GM19099 (cell line): ENCODE measurements at regions not wholly inside any gene's neighbourhood (a gene's known extent, or its start where the extent isn't known, plus 50 kb on each side); places are given as distances from the start of the nearest gene placed in this dataset.

Experiments used
- POLR2A ChIP-seq: IDR thresholded peaks from 3 replicates; pipeline ENCODE4 v1.6.1; 2011; ENCODE audit warnings: low read depth; ENCODE audit not compliant: insufficient read length; ENCODE audit errors: extremely low read depth

DNA sequence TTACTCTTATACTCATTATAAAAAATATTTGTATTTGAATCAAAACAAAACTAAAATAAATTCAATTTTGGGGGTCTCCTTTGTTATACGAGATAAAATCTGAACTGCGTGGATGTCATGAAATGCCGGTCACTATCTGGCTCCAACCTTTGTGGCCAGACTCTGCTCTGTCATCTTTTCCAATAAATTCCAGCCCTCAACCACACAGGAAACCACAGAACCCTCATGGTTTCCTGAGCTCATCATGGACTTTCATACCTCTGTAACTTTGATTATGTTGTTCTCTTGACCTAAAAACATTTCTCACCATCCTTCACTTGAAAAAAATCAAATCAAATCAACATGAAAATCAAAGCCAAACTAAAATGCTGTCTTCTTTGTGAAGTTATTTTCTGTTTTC lies 724.7 kb downstream of the METTL4 start:
- no peak for TF ChIP-seq POLR2A

DNA sequence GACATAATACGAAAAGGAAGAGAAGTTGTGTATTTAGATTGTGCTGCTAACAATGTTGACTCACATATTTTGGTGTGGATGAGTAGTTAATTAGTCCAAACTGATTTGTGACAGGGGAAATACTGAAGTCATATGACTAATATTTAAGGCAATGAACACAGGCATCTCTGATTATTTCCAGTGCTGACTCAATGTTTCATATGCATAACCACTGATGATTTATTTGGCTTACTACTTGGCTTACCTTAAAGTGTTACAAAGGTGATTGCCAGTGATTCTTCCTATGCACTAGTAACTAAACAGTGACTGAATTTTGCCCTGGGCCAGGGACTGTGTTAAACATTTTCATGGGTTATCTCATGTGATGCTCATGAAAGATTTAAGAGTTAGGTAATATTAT lies 722.6 kb downstream of the METTL4 start:
- TF ChIP-seq POLR2A: no peak

DNA sequence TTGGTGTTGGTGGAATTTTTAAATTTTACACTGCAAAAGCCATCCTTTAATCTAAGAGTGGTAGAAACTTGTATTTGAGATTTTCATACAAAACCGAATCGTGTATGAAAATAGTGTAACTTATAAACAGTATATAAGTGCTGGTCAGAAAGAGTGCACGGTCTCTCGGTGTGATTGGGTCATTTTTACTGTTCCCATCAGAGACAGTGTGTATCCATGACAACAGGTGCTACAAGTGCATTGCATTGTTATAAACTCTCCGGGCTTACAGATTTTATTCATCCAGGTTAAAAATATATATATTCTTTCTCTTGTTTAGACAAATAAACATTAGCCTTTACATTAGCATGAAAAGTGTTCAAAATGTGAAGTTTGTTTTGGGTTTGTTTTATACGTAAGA lies 721.9 kb downstream of the METTL4 start:
- TF ChIP-seq POLR2A: no peak

DNA sequence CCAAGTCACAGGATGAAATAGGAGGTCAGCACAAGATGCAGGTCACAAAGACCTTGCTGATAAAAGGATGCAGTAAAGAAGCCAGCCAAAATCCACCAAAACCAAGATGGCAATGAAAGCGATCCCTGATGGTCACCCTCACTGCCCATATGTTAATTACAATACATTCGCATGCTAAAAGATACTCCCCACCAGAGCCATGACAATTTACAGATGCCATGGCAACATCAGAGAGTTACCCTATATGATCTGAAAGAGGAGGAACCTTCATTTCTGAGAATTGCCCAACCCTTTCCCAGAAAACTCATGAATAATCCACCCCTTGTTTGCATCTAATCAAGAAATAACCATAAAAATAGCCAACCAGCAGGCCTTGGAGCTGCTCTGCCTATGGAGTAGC lies 709.8 kb downstream of the METTL4 start:
- TF ChIP-seq POLR2A: no peak

DNA sequence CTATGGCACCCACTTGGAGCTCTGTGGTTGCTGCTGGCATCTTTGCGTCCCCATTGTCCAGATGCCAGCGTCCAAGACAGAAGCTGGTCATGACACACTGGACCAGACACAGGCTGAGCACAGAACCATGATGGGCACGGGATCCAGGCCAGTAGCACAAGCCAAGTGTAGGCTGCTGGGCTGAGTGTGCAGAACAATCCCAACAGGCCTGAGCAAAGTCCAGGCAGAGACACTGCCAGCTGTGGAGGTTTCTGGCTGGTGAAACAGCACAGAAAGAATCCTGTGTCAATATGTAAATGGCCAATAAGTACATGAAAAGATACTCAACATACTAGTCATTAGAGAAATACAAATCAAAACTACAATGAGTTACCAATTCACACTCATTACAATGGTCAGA lies 705.4 kb downstream of the METTL4 start:
- TF ChIP-seq POLR2A: no peak

DNA sequence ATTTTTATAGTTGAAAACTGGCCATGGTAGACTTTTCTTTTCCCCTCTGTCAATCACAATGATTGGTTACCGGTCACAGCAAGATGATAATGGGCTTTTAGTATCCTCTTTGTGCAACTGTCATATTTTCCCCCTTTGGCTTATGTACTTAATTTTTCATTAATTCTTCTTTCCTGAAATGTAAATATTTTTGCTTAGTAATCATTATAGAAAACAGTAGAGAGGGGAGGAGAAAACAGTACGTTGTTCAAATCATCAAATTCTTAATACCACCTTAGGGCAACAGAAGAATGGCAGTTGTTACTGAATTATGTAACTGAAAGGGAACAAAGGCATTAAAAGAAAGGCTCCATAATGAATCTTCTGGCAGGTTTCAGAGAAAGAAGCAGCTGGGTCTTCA lies 699.0 kb downstream of the METTL4 start:
- no peak for TF ChIP-seq POLR2A

DNA sequence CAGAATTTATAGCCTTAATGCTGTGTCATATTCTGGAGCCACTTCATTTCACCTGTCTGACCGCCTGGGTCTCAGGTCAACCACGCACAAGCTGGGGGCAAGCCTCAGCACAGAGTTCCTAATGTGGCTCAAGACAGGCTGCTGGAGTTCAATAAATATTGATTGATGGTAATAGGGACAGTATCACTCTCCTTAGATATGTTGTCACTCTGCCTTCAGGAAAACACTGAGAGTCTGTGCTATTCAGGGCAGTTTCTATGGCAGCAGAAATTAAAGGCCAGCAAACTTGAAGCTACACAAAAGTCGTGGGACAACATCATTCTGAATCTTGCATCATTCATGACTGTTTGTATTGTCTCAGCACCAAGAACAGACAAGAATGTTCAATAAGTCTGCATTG lies 696.1 kb downstream of the METTL4 start:
- no peak for TF ChIP-seq POLR2A

DNA sequence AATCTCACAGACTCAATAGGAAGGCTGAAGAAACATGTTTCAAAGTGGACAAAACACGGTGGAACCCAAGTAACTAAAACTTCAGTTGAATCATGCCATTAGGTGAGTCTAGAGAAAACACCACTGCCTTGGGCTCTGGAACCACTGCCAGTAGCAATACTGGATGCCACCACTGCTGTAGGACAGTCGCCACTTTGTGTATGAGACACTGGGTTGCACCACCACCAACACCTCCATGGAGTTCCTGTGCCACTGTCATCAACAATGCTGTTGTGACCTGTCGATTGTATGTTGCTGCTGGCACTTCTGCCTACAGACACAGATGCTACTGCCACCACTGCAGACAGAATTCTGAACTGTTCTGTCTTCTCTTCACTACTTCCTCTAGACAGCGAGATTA lies 686.7 kb downstream of the METTL4 start:
- TF ChIP-seq POLR2A: no peak

DNA sequence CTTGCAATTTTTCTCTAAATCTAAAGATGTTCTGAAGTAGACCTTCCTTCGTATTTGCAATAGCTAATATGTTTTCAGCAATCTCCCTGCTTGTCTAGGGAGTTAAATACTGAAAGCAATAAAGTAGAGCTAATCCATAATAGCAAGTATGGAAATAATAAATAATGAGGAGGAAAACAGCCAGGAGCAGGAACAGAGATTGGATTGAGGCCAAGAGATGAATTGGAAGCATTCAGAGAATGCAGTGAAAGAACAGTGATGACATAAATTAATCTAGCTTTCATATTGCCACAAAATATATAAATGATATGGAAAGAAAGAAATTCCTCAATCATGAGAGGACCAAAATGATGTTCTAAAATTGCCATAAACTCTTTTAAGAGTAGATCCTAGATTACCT lies 679.7 kb downstream of the METTL4 start:
- TF ChIP-seq POLR2A: no peak

DNA sequence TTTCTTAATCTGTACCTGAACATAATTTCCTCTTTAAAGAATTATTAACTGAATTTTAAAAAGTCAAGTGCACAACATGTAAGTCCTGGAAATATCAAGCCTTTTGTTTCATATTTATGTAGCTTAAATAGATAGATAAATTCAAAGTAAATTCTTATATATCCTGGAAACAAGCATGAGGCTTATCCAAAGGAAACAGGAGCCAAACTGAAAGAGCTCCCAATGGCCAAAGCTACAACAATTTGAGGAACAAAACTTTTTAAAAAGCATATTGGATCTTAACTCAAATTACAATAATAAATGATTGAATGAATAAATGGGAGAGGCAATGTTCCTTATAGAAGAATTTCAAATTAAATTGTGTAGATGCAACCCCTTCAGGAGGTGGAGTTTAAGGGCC lies 679.1 kb downstream of the METTL4 start:
- TF ChIP-seq POLR2A: no peak

DNA sequence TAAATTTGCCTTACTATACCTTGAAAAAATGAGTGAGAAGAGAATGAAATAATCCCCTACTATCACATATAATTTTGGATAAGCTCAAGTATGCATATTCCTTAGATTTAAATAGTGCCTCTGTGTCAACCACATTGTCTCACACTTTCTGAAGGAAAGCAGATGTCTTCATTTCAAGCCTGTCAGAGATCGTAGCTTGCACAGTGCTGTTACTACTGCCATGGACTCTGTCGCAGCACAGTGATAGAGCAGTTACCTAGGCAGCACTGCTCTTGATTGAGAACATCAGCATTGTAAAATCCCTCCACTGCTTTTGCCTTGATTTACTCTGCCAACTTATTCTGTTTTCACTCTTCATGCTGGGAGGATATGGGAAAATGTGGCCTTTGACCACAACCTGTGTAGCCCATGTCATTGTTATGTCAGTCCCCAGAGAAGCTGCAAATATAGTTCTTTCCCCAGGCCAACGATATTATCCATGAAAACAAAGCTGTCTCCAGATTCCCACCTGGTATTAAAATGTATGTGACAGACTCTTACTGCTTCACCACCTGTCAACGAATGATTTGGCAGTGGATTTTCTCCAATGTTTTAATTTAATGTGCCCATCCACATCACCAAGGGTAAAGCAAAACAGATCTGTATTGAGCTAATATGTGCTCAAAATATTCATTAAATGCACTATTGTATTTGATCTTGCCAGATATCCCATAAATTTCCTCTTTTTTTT lies 675.7 kb downstream of the METTL4 start:
- no peak for TF ChIP-seq POLR2A

DNA sequence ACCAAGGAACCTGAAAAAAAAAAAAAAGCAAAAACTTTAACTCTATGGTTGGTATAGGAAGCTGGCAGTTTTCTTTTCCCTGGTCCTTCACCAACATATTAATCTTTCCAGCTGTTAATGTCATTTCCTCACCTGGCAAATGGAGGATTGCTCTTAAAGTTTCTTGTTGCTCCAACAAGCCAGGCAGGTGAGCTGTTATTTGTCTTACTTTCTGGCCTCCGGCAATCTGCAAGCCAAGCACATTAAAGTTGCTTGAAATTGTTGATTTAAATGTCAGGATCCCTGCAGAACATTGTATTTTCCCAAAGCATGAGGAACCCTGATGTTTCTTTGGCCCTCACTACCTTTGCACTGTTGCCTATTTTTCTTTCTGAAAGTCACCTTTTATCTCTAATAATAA lies 664.9 kb downstream of the METTL4 start:
- no peak for TF ChIP-seq POLR2A

DNA sequence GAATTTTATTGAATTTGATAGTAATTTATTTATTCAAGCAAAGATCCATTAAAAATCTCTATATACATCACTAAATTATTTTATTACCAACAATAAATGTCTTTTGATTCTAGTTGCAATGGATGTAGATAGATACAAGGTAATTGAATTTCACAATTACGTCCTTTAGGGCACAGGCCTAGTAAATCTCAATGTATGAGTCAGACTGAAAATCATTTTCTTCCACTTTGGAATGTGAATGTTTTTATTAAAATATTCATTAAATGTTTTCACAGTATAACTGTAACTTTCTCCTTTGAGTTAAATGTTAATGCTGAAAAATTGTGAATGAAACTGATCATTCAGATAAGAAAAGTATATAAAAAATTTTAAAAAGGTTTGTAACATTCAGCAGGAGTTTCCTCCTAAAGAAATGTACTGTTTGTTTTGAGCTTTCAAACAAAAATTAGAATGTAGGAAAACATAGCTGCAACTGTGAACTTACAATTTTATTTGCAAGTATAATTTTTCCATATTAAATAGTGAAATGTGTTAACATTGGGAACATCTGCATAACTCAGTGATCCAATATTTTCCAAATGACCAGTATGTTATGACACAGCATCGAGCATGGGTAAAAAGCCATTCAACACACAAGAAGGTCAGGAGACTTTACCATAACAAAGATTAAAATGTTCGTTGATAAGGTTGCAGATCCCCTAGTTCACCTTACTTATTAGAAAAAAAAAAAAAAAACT lies 663.7 kb downstream of the METTL4 start:
- TF ChIP-seq POLR2A: no peak

DNA sequence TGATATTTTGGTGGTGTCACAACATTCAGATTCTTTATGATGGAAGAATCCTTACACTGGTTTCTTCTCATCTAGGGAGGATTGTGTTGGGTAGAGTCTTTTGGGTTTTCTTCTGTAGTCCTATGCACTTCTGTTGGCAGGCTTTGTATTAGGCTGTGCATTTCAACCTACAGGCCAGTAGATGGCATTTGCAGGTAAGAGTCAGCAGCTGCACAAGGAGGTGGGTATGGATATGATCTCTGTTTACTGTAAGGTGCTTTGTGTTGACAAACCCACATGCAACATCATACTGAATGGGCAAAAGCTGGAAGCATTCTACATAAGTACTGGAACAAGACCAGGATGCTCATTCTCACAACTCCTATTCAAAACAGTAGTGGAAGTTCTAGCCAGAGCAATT lies 656.8 kb downstream of the METTL4 start:
- TF ChIP-seq POLR2A: no peak

DNA sequence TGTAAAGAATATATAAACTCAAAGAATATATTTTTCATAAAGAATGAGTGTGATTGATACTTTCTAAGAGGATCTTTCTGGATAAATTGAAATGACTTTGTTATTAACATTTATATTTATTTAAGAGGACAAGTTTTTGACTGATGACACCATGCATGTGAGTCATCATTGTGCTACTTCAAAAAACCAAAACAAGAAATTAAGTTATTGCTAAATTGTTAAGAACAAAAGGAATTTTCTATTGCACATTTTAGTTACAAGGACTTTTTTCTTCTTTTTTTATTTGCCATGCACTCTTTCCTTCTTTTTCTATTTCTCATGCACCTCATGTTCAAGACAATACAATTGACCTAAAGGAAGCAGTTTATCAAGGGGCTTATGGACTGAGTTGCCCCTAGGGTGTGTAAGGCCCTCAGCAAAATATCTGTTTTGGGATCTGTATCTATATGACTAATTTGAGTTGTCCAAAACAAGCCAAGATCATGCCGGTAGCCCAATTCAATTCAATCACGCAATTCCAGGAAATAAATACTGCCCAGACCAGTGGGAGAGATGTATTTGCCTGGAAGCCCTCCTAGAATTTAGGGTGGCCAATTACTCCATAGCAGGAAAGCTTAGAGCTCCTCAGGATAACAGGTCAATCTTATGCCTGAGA lies 654.3 kb downstream of the METTL4 start:
- no peak for TF ChIP-seq POLR2A

DNA sequence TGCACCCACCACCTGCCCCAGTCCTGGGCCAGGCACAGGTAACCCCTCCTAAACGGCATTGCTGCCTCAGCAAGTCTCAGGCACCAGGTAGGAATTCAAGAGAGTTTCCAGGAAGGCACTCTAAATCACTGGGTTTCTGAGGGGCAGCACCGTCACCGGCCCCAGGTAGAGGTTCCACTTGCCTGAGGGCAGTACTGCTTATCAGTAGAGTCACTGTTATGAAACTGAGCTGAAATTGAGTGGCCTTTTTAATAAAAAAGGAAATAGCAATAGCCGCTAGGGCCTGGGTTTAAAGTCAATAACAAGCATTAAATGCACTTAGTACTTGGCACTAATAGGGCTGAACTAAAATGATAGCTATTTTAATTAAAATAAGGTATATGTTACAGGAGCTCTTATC lies 653.7 kb downstream of the METTL4 start:
- no peak for TF ChIP-seq POLR2A
